ENCODE measurements at regions not wholly inside any gene's neighbourhood (a gene's known extent, or its start where the extent isn't known, plus 50 kb on each side); places are given as distances from the start of the nearest gene placed in this dataset.

GRCh38 chr6:18585032-18585573, 198.0 kb downstream of the RNF144B start:
- Mint-ChIP-seq H3K27me3 (ENCODE audit: low read depth) (no peaks in the 10 kb centered on the region), H3K9me3 (peaks cover 15% of the 10 kb centered on the region), H3K27ac (ENCODE audit: unreplicated experiment) (peak overlapping the region; percentile 98), H3K36me3 (ENCODE audit: low read depth) (peaks cover 11% of the 10 kb centered on the region), H3K4me3 (peak overlapping the region; percentile 3), H3K4me1 (peaks cover 56% of the 10 kb centered on the region)
- TF ChIP-seq CTCF (conservative IDR thresholded peaks at IDR 0.05), result no peak
- peak; percentile 35 for DNase-seq (ENCODE audit: low read depth, low spot score)

GRCh38 chr6:18586133-18586532, 199.0 kb downstream of the RNF144B start:
- TF ChIP-seq CTCF (conservative IDR thresholded peaks at IDR 0.05), result no peak
- no peak overlapping the region for H3K27ac Mint-ChIP-seq (ENCODE audit: unreplicated experiment)
- H3K9me3 Mint-ChIP-seq, result peaks cover 15% of the 10 kb centered on the region
- DNase-seq (ENCODE audit: low read depth, low spot score), result no peak
- no peaks in the 10 kb centered on the region for H3K27me3 Mint-ChIP-seq (ENCODE audit: low read depth)
- no peak overlapping the region for H3K4me3 Mint-ChIP-seq
- H3K36me3 Mint-ChIP-seq (ENCODE audit: low read depth), result peaks cover 11% of the 10 kb centered on the region
- peaks cover 55% of the 10 kb centered on the region for H3K4me1 Mint-ChIP-seq

DNA sequence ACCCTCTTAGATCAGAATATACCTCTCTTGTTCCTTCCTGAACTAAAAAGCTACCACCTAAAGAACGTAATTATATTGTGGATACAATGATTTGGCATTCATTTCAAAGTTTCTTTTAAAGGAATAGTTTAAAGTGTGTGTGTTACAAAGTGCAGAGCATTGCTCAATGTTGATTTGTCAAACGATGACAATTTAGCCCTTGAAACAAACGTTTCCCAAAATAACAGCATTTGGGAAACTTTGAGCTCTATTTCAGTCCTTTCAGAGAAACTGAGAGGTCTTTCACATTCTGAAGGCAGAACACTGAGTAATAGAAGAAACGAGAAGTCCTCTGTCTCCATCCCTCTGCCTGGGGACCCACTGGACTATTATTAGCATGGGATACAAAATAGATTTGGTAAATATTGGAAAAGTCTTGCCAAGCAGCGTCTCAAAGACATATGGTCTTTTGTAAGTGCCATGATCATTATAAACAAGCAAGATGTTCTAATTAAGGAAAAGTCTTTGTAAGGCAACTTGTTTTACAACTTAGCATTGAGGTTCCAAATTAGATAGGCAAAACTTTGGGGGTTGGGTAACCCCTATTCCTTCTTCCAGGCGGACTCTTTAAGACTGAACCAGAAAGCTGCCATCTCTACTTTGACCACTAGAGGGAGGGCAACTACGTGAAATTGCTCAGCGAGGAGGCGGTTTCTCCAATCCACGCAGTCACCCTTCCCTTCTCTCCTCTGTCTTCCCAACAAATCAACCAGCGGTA, 208.8 kb downstream of the RNF144B start:
- no peaks in the 10 kb centered on the region for H3K9me3 Mint-ChIP-seq
- H3K36me3 Mint-ChIP-seq (ENCODE audit: low read depth), result no peaks in the 10 kb centered on the region
- H3K4me1 Mint-ChIP-seq, result peaks cover 57% of the 10 kb centered on the region
- no peaks in the 10 kb centered on the region for H3K27me3 Mint-ChIP-seq (ENCODE audit: low read depth)
- DNase-seq (ENCODE audit: low read depth, low spot score), result peak; percentile 83
- peak overlapping the region; percentile 58 for H3K4me3 Mint-ChIP-seq
- peak; percentile 93 for TF ChIP-seq CTCF (conservative IDR thresholded peaks at IDR 0.05)
- H3K27ac Mint-ChIP-seq (ENCODE audit: unreplicated experiment), result peak overlapping the region; percentile 79

DNA sequence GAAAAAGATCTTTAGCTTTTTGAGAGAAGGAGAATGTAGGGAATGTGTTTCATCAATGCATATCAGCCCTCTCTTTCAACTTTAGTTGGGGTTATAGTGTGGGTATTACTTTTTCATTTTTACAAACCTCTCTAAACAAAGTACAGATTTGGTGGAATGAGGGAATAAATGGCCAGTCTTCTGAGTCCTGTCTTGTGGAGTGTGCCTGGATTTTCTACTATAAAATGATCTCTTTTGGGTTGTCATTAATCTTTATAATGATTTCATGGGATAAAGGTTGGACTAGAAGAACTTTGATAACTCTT, 209.3 kb downstream of the RNF144B start:
- no peak for DNase-seq (ENCODE audit: low read depth, low spot score)
- Mint-ChIP-seq H3K9me3 (peaks cover 3% of the 10 kb centered on the region), H3K36me3 (ENCODE audit: low read depth) (peaks cover 3% of the 10 kb centered on the region), H3K4me3 (peak overlapping the region; percentile 58), H3K27ac (ENCODE audit: unreplicated experiment) (peak overlapping the region; percentile 13), H3K4me1 (peaks cover 62% of the 10 kb centered on the region), H3K27me3 (ENCODE audit: low read depth) (no peaks in the 10 kb centered on the region)
- TF ChIP-seq CTCF (conservative IDR thresholded peaks at IDR 0.05), result no peak

GRCh38 chr6:18598551-18599264, 211.6 kb downstream of the RNF144B start:
- no peak for TF ChIP-seq CTCF (conservative IDR thresholded peaks at IDR 0.05)
- peak overlapping the region; percentile 56 for H3K4me3 Mint-ChIP-seq
- H3K4me1 Mint-ChIP-seq, result peaks cover 67% of the 10 kb centered on the region
- no peak overlapping the region for H3K27ac Mint-ChIP-seq (ENCODE audit: unreplicated experiment)
- no peak for DNase-seq (ENCODE audit: low read depth, low spot score)
- H3K36me3 Mint-ChIP-seq (ENCODE audit: low read depth), result peaks cover 7% of the 10 kb centered on the region
- H3K27me3 Mint-ChIP-seq (ENCODE audit: low read depth), result no peaks in the 10 kb centered on the region
- H3K9me3 Mint-ChIP-seq, result peaks cover 7% of the 10 kb centered on the region

All from neural crest cell (in vitro differentiated cells).